ENCODE measurements at regions not wholly inside any gene's neighbourhood (a gene's known extent, or its start where the extent isn't known, plus 50 kb on each side); places are given as distances from the start of the nearest gene placed in this dataset.

DNA sequence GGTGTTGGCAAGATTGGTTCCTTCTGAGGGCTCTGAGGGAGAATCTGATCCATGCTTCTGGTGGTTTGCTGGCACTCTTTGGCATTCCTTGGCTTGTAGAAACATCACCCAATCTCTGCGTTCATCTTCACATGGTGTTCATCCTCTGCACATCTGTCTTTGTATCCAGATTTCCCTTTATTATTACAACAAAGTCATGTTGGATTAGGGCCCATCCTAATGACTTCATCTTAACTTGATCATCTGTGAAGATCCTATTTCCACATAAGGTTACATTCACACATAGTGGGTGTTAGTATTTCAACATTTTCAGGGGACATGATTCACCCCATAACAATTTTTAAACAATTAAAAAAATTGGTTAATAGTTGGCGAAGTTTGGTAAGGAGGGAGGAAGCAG, 177.4 kb upstream of the CWC22 start:
- Histone ChIP-seq H3K23ac (ENCODE audit: insufficient read length, low read depth, low read length) (no peak overlapping the region), H3K56ac (ENCODE audit: insufficient read length, low read depth, low read length) (no peak overlapping the region), H3K79me2 (ENCODE audit: insufficient read depth, low read length) (no peaks in the 10 kb centered on the region), H2BK15ac (ENCODE audit: low read depth, low read length) (no peak overlapping the region), H2BK20ac (ENCODE audit: low read depth, low read length, poor library complexity, severe bottlenecking) (no peak overlapping the region), H3K23me2 (ENCODE audit: insufficient read length, low read depth, low read length, poor library complexity, severe bottlenecking) (no peaks in the 10 kb centered on the region), H3K4me2 (ENCODE audit: insufficient read depth, insufficient read length, low read length) (no peak overlapping the region), H2BK5ac (ENCODE audit: insufficient read length, low read length) (no peak overlapping the region), H3K27ac (ENCODE audit: insufficient read length, low read depth, low read length) (no peak overlapping the region), H3K4ac (ENCODE audit: low read depth, low read length) (no peak overlapping the region), H3K27me3 (ENCODE audit: insufficient read depth, low read length) (no peaks in the 10 kb centered on the region), H2AK5ac (ENCODE audit: insufficient read length, low read length) (no peak overlapping the region), H4K20me1 (ENCODE audit: control insufficient read depth, insufficient read depth, insufficient read length) (no peaks in the 10 kb centered on the region), H3K9ac (ENCODE audit: extremely low read depth, insufficient read length, low read length) (no peak overlapping the region), H3K9me3 (ENCODE audit: control insufficient read depth, low read depth, low read length) (no peaks in the 10 kb centered on the region), H3K79me1 (ENCODE audit: insufficient read depth, low read depth, low read length, poor library complexity, severe bottlenecking) (no peaks in the 10 kb centered on the region), H2AFZ (ENCODE audit: low read length) (no peak overlapping the region), H4K8ac (replicated peaks; ENCODE audit: insufficient read length, low read depth, low read length) (no peak overlapping the region), H4K91ac (ENCODE audit: insufficient read length, low read depth, low read length) (no peak overlapping the region), H2BK120ac (ENCODE audit: low read depth, low read length, poor library complexity, severe bottlenecking) (no peak overlapping the region), H2BK12ac (ENCODE audit: insufficient read length, low read depth, low read length) (no peak overlapping the region), H3T11ph (ENCODE audit: low read length) (no peak overlapping the region), H4K5ac (ENCODE audit: insufficient read length, low read depth, low read length) (no peak overlapping the region), H3K18ac (ENCODE audit: insufficient read length, low read depth, low read length) (no peak overlapping the region), H3K14ac (ENCODE audit: insufficient read depth, low read length) (no peak overlapping the region), H3K4me1 (ENCODE audit: insufficient read depth, low read length) (peaks cover 7% of the 10 kb centered on the region; the same call in 1 of the 2 replicates)
- TF ChIP-seq, protein P1, sequence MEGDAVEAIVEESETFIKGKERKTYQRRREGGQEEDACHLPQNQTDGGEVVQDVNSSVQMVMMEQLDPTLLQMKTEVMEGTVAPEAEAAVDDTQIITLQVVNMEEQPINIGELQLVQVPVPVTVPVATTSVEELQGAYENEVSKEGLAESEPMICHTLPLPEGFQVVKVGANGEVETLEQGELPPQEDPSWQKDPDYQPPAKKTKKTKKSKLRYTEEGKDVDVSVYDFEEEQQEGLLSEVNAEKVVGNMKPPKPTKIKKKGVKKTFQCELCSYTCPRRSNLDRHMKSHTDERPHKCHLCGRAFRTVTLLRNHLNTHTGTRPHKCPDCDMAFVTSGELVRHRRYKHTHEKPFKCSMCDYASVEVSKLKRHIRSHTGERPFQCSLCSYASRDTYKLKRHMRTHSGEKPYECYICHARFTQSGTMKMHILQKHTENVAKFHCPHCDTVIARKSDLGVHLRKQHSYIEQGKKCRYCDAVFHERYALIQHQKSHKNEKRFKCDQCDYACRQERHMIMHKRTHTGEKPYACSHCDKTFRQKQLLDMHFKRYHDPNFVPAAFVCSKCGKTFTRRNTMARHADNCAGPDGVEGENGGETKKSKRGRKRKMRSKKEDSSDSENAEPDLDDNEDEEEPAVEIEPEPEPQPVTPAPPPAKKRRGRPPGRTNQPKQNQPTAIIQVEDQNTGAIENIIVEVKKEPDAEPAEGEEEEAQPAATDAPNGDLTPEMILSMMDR (conservative IDR thresholded peaks at IDR 0.05) = no peak
- peaks cover 23 to 24% of the 10 kb centered on the region in 2 experiments for H3K4me1 Mint-ChIP-seq
- no peak overlapping the region for H3K27ac Mint-ChIP-seq
- H3K27me3 Mint-ChIP-seq (ENCODE audit: low read depth) = no peaks in the 10 kb centered on the region
- H3K36me3 Mint-ChIP-seq (ENCODE audit: insufficient read depth in 1 of 3, low read depth in 3 of 3) = no peaks in the 10 kb centered on the region
- H3K4me3 Mint-ChIP-seq = no peak overlapping the region
- WGBS (ENCODE audit: extremely low coverage, insufficient read length, low lambda C conversion rate) = no CpG with 5 or more reads among the region's 2 CpGs
- no peak for DNase-seq
- no peaks in the 10 kb centered on the region for H3K9me3 Mint-ChIP-seq

All from H9 (cell line).